ENCODE measurements at regions not wholly inside any gene's neighbourhood (a gene's known extent, or its start where the extent isn't known, plus 50 kb on each side); places are given as distances from the start of the nearest gene placed in this dataset.
"Not testable (repeated sequence)": the region's sequence is repeated elsewhere in the genome, so short reads cannot be mapped to it uniquely, and the experiment has no call there.

DNA sequence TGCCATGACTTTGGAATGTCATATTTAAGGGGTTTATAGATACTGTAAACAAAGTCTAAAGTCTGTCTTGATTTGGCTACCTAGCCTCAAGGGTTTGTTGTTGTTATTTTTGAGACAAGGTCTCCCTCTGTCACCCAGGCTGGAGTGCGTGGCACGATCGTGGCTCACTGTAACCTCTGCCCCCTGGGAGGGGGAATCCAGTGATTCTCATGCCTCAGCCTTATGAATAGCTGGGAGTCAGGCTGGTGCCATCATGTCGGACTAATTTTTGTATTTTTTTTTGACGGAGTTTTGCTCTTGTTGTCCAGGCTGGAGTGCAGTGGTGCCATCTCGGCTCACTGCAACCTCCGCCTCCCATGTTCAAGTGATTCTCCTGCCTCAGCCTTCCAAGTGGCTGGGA is 82.2 kb upstream of the RHOU start:
- not testable (repeated sequence) for TF ChIP-seq POLR2A (IDR thresholded peaks at IDR 0.05)
- TF ChIP-seq, protein P1, sequence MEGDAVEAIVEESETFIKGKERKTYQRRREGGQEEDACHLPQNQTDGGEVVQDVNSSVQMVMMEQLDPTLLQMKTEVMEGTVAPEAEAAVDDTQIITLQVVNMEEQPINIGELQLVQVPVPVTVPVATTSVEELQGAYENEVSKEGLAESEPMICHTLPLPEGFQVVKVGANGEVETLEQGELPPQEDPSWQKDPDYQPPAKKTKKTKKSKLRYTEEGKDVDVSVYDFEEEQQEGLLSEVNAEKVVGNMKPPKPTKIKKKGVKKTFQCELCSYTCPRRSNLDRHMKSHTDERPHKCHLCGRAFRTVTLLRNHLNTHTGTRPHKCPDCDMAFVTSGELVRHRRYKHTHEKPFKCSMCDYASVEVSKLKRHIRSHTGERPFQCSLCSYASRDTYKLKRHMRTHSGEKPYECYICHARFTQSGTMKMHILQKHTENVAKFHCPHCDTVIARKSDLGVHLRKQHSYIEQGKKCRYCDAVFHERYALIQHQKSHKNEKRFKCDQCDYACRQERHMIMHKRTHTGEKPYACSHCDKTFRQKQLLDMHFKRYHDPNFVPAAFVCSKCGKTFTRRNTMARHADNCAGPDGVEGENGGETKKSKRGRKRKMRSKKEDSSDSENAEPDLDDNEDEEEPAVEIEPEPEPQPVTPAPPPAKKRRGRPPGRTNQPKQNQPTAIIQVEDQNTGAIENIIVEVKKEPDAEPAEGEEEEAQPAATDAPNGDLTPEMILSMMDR (IDR thresholded peaks at IDR 0.05) = not testable (repeated sequence)
